Spinal cord (tissue), 9 donors: ENCODE measurements at regions not wholly inside any gene's neighbourhood (a gene's known extent, or its start where the extent isn't known, plus 50 kb on each side); places are given as distances from the start of the nearest gene placed in this dataset.
A peak's percentile ranks its signal among the peaks of the same experiment; 100 is the strongest.
"Not testable (repeated sequence)": the region's sequence is repeated elsewhere in the genome, so short reads cannot be mapped to it uniquely, and the experiment has no call there.

Source experiments
- DNase-seq, 6 donors: peaks; one replicate each; pipeline versions ENCODE4 v3.0.0 to v3.0.0-alpha.2; 2013 to 2015; ENCODE audit warnings: low spot score in 6 of 6, low read depth in 4 of 6
- H3K27ac ChIP-seq: one replicate; pipeline ENCODE4 v1.5.1; 2013; ENCODE audit warnings: low read depth, low read length, control low read depth
- H3K27me3 ChIP-seq: one replicate; pipeline ENCODE4 v1.6.1; 2013; ENCODE audit warnings: low read length; ENCODE audit not compliant: control insufficient read depth, insufficient read depth
- H3K36me3 ChIP-seq: one replicate; pipeline ENCODE4 v1.6.1; 2013; ENCODE audit warnings: low read length; ENCODE audit not compliant: control insufficient read depth, insufficient read depth
- H3K4me1 ChIP-seq: one replicate; pipeline ENCODE4 v1.6.1; 2013; ENCODE audit warnings: low read length; ENCODE audit not compliant: control insufficient read depth, insufficient read depth
- H3K4me3 ChIP-seq: one replicate; pipeline ENCODE4 v1.5.1; 2013; ENCODE audit warnings: low read depth, low read length, control low read depth
- H3K9me3 ChIP-seq: one replicate; pipeline ENCODE4 v1.6.1; 2013; ENCODE audit warnings: low read length; ENCODE audit not compliant: control insufficient read depth, insufficient read depth
- WGBS: methylation state at CpG from one replicate; pipeline ENCODE4 v1.1.5; 2013; ENCODE audit warnings: missing lambda C conversion rate; ENCODE audit not compliant: insufficient coverage; 5-methylcytosine and 5-hydroxymethylcytosine counted together
- donor health status: healthy.

- Histone ChIP-seq H3K9me3 (no peaks in the 10 kb centered on the region), H3K27ac (no peak overlapping the region), H3K4me1 (no peaks in the 10 kb centered on the region), H3K4me3 (no peak overlapping the region), H3K27me3 (no peaks in the 10 kb centered on the region), H3K36me3 (no peaks in the 10 kb centered on the region)
- DNase-seq: no peak
- 92% methylated on average over 1 of the region's 4 CpGs for WGBS
These were observed 140.3 kb upstream of the NUDT4 start for GRCh38 chr12:93237235-93237915.

- not testable (repeated sequence) for H3K4me1 ChIP-seq, DNase-seq, H3K36me3 ChIP-seq, H3K9me3 ChIP-seq, H3K4me3 ChIP-seq, H3K27me3 ChIP-seq, H3K27ac ChIP-seq
- whole genome bisulfite sequencing: 100% methylated on average over 3 of the region's 6 CpGs
These were observed 139.0 kb upstream of the NUDT4 start for GRCh38 chr12:93238512-93239262.

GRCh38 chr12:93239789-93240188 lies 137.9 kb upstream of the NUDT4 start:
- H3K27ac ChIP-seq, H3K27me3 ChIP-seq, H3K4me1 ChIP-seq, H3K36me3 ChIP-seq, H3K9me3 ChIP-seq, H3K4me3 ChIP-seq, DNase-seq: not testable (repeated sequence)
- WGBS: 100% methylated on average over 1 of the region's 2 CpGs

GRCh38 chr12:93242154-93242972 lies 135.4 kb upstream of the NUDT4 start:
- no peaks in the 10 kb centered on the region for H3K9me3 ChIP-seq
- H3K27me3 ChIP-seq: no peaks in the 10 kb centered on the region
- peak overlapping the region; percentile 10 for H3K27ac ChIP-seq
- H3K4me3 ChIP-seq: no peak overlapping the region
- peak in 1 of 6 donors; percentile 38 for DNase-seq
- peaks cover 8% of the 10 kb centered on the region for H3K4me1 ChIP-seq
- no peaks in the 10 kb centered on the region for H3K36me3 ChIP-seq
- 0% methylated on average over 1 of the region's 6 CpGs for WGBS

GRCh38 chr12:93243382-93243688 lies 134.4 kb upstream of the NUDT4 start:
- no peaks in the 10 kb centered on the region for H3K27me3 ChIP-seq
- WGBS: 75% methylated on average over 2 of the region's 3 CpGs
- H3K36me3 ChIP-seq: no peaks in the 10 kb centered on the region
- no peak overlapping the region for H3K4me3 ChIP-seq
- DNase-seq: no peak
- H3K4me1 ChIP-seq: peaks cover 8% of the 10 kb centered on the region
- no peaks in the 10 kb centered on the region for H3K9me3 ChIP-seq
- H3K27ac ChIP-seq: no peak overlapping the region

GRCh38 chr12:93243689-93244513 lies 133.8 kb upstream of the NUDT4 start:
- Histone ChIP-seq H3K27ac (no peak overlapping the region), H3K27me3 (no peaks in the 10 kb centered on the region), H3K9me3 (no peaks in the 10 kb centered on the region), H3K36me3 (no peaks in the 10 kb centered on the region), H3K4me1 (peaks cover 8% of the 10 kb centered on the region), H3K4me3 (no peak overlapping the region)
- peak in 1 of 6 donors; percentile 24 for DNase-seq
- 42% methylated on average over 1 of the region's 4 CpGs for WGBS

GRCh38 chr12:93244514-93245077 lies 133.1 kb upstream of the NUDT4 start:
- WGBS: no CpG with 5 or more reads among the region's 4 CpGs
- DNase-seq: no peak
- H3K4me3 ChIP-seq: no peak overlapping the region
- H3K9me3 ChIP-seq: no peaks in the 10 kb centered on the region
- no peaks in the 10 kb centered on the region for H3K36me3 ChIP-seq
- no peaks in the 10 kb centered on the region for H3K27me3 ChIP-seq
- H3K27ac ChIP-seq: no peak overlapping the region
- H3K4me1 ChIP-seq: peaks cover 8% of the 10 kb centered on the region

GRCh38 chr12:93245543-93245942 lies 132.2 kb upstream of the NUDT4 start:
- 89% methylated on average over 4 of the region's 5 CpGs for whole genome bisulfite sequencing
- peaks cover 8% of the 10 kb centered on the region for H3K4me1 ChIP-seq
- no peak overlapping the region for H3K4me3 ChIP-seq
- H3K9me3 ChIP-seq: no peaks in the 10 kb centered on the region
- DNase-seq: no peak
- H3K27me3 ChIP-seq: no peaks in the 10 kb centered on the region
- no peaks in the 10 kb centered on the region for H3K36me3 ChIP-seq
- no peak overlapping the region for H3K27ac ChIP-seq
